PC-3 (cell line): ENCODE measurements at regions not wholly inside any gene's neighbourhood (a gene's known extent, or its start where the extent isn't known, plus 50 kb on each side); places are given as distances from the start of the nearest gene placed in this dataset.

Experiments used
- CTCF ChIP-seq: fragments of 300-600 bp; sonication (generic); conservative IDR thresholded peaks from 2 replicates; pipeline ENCODE4 v1.5.1; 2017; ENCODE audit warnings: antibody characterized with exemption, low read depth, mild to moderate bottlenecking, low read length
- EZH2 ChIP-seq: fragments of 300-600 bp; sonication (generic); IDR thresholded peaks from one replicate; pipeline ENCODE4 v1.6.1; 2017; ENCODE audit warnings: antibody characterized with exemption, mild to moderate bottlenecking, low read length; ENCODE audit not compliant: unreplicated experiment
- EZH2phosphoT487 ChIP-seq: fragments of 300-600 bp; sonication (generic); IDR thresholded peaks from 2 replicates; pipeline ENCODE4 v1.6.1; 2018; ENCODE audit warnings: mild to moderate bottlenecking, antibody characterized with exemption, low read length, borderline replicate concordance

DNA sequence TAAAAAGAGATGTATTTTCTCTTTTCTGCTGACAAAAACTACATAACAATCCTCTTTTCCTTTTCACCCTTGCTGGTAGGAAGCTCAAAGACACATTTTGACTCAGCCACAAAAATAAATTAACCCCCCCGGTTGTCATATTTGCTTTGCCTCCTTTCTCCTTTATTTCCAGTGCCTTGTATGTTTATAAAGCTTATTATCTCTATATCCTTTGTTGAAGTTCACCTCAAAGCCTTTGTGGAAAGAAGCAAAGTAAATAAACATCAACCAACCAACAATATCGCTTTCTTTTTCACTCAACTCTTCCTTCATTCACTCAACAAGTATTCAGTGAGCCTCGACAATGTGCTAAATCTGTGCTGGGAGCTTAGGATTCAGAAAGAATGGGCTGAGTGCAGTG is 276.5 kb upstream of the ID2 start:
- TF ChIP-seq CTCF (no peak), EZH2 (no peak), EZH2phosphoT487 (no peak)
